ENCODE measurements at regions not wholly inside any gene's neighbourhood (a gene's known extent, or its start where the extent isn't known, plus 50 kb on each side); places are given as distances from the start of the nearest gene placed in this dataset.

DNA sequence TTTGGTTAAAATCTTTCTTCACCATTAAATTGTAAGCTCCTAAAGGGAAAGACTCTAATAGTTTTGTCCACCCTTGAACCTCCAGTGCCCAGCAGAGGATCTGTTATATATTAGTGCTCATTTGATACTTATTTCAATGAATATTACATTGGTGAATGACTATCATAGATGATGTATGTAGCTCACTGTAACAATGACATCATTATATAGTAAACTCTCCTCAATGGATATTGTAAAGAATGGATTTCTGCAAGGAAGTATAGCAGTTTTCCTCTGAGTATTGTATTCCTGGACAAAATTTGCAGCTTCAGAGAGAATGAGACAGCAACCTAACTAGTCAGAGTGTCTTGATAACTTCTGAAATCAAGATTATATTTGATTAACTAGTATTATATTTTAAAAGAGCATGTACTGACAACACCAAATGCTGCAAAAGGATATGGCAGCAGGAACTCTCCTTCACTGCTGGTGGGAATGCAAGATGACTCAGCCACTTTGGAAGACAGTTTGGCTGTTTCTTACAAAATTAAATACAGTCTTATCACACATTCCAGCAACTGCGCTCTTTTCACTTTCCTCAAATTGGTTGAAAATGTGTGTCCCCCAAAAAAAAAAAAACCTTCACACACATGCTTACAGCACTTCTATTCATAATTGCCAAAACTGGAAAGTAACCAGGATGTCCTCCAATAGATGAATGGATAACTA is 189.8 kb upstream of the OPRM1 start:
- DNase-seq (ENCODE audit: low read depth, low spot score) = no peak
- ChIA-PET CTCF (no interaction called here), POLR2A (no interaction called here)

DNA sequence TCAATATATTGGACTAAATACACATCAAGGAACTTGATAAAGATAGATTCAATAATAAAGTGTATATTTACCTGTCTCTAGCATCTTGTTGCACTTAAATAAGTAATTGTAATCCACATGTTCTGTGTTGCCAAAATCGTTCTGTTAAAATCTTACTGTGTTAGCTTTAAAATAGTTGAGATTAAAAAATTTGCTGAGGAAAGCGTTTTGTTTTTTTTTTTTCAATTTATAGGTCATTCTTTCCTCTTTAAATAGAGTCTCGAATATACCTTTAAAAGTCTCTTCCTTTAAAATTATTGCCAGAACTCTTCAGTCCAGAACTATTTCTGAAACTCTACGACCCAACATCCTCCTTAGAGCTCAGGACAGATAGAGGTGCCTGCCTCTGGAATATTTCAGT is 195.6 kb upstream of the OPRM1 start:
- ChIA-PET CTCF (no interaction called here), POLR2A (no interaction called here)
- TF ChIP-seq, protein P1, sequence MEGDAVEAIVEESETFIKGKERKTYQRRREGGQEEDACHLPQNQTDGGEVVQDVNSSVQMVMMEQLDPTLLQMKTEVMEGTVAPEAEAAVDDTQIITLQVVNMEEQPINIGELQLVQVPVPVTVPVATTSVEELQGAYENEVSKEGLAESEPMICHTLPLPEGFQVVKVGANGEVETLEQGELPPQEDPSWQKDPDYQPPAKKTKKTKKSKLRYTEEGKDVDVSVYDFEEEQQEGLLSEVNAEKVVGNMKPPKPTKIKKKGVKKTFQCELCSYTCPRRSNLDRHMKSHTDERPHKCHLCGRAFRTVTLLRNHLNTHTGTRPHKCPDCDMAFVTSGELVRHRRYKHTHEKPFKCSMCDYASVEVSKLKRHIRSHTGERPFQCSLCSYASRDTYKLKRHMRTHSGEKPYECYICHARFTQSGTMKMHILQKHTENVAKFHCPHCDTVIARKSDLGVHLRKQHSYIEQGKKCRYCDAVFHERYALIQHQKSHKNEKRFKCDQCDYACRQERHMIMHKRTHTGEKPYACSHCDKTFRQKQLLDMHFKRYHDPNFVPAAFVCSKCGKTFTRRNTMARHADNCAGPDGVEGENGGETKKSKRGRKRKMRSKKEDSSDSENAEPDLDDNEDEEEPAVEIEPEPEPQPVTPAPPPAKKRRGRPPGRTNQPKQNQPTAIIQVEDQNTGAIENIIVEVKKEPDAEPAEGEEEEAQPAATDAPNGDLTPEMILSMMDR (IDR thresholded peaks at IDR 0.05; ENCODE audit: insufficient read depth, low read length, missing control alignments) = no peak
- DNase-seq (ENCODE audit: low read depth, low spot score) = no peak
- H3K4me3 ChIP-seq (ENCODE audit: low read depth, low read length) = no peak overlapping the region

More for the DNA sequence above, 189.8 kb upstream of the OPRM1 start:
- H3K4me3 ChIP-seq (ENCODE audit: low read depth, low read length) = no peak overlapping the region
- TF ChIP-seq, protein P1 (IDR thresholded peaks at IDR 0.05; ENCODE audit: insufficient read depth, low read length, missing control alignments) = no peak

DNA sequence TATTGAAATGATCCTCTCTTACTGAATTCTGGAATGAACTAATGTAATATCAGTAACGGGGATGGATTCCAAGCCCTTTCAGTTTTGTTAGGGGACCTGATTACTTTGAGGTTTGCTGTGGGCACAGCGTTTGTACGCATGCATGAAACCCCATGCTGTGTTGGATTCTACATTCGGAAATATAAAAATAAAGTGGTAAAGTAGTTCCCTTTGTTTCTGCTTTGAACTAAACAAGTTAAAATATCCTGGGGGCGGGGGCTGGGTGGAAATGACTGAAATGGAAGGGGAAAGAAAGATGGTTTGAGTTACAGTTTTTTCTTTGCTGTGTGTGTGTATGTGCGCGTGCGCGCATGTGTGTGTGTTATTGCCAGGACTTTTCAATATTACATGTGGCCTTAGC is 196.5 kb upstream of the OPRM1 start:
- no peak for DNase-seq (ENCODE audit: low read depth, low spot score)
- CTCF ChIA-PET = no interaction called here
- TF ChIP-seq, protein P1 (IDR thresholded peaks at IDR 0.05; ENCODE audit: insufficient read depth, low read length, missing control alignments) = no peak
- no peak overlapping the region for H3K4me3 ChIP-seq (ENCODE audit: low read depth, low read length)
- POLR2A ChIA-PET = no interaction called here

DNA sequence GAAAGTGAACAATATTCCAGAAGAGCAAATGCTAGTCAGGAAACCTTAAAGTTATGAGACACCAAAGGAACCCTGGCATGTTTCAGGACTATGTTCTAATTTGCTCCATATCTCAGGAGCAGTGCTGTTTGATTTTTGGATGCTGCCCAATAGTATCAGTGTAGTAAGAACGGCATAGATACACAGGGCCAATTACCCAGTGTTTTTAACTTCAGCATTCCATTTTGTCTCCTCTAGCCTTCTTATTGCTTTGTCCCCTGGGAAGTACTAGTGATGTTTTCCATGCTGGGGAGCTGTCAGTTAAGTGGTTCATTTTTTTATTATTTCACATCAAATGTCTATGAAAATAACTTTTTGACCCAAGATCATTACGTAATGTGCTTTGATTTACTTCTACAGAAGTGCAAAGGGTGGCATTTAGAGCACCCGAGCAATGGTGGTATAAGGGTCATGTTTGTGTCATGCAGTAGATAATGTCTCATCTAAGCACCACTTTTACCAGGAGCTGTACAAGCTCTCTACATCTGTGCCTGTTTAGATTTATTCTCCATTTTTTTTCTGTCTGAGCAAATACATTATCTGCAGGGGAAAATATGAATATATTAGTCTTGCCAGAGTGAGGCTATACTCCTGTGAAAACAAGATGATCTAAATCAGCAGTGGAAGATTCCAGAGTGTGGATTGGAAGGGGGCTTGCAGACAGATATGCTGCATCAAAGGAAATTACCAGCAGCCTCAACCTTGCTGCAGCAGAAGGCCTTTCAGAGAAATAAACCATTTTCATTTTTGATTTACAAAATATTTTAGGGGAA is 198.8 kb upstream of the OPRM1 start:
- ChIA-PET POLR2A (no interaction called here), CTCF (no interaction called here)
- H3K4me3 ChIP-seq (ENCODE audit: low read depth, low read length) = no peak overlapping the region
- TF ChIP-seq, protein P1 (IDR thresholded peaks at IDR 0.05; ENCODE audit: insufficient read depth, low read length, missing control alignments) = no peak
- no peak for DNase-seq (ENCODE audit: low read depth, low spot score)

DNA sequence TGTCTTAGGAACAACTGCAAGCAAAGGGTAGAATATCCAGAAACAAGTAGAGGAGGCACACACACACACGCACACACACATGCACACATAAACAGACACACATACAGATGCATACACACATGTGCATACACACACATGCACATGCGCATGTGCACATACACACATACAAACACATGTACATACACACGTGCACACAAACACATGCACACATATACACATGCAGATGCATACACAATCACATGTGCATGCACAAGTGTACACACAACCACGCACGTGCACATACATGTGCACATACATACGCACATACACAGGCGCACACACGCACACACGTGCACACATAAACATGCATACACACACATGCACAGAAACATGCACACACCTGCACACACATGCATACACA is 206.5 kb upstream of the OPRM1 start:
- no peak for DNase-seq (ENCODE audit: low read depth, low spot score)

More for the DNA sequence above, 206.5 kb upstream of the OPRM1 start:
- TF ChIP-seq, protein P1 (IDR thresholded peaks at IDR 0.05; ENCODE audit: insufficient read depth, low read length, missing control alignments) = no peak
- CTCF ChIA-PET = no interaction called here
- H3K4me3 ChIP-seq (ENCODE audit: low read depth, low read length) = no peak overlapping the region
- POLR2A ChIA-PET = no interaction called here

Measured in AG04449 (cell line).